GM12892 (cell line): ENCODE measurements at regions not wholly inside any gene's neighbourhood (a gene's known extent, or its start where the extent isn't known, plus 50 kb on each side); places are given as distances from the start of the nearest gene placed in this dataset.

Experiments
- DNase-seq: peaks from one replicate; pipeline ENCODE4 v3.0.0; 2011; ENCODE audit not compliant: insufficient read length
- FAIRE-seq: peaks from 2 replicates; lab custom pipeline; 2011; peaks lifted over from hg19 to GRCh38; lab: Jason Lieb, UNC
- POLR2A ChIP-seq: IDR thresholded peaks from 2 replicates; pipeline ENCODE4 v1.6.1; 2011; ENCODE audit warnings: low read depth, low read length, control low read depth
- POLR2AphosphoS5 ChIP-seq: IDR thresholded peaks from 2 replicates; pipeline ENCODE4 v1.6.1; 2011; ENCODE audit warnings: low read depth, low read length, control low read depth
- TAF1 ChIP-seq: IDR thresholded peaks from 2 replicates; pipeline ENCODE4 v1.6.1; 2011; ENCODE audit warnings: low read depth, mild to moderate bottlenecking, control low read depth, low read length, borderline replicate concordance

DNA sequence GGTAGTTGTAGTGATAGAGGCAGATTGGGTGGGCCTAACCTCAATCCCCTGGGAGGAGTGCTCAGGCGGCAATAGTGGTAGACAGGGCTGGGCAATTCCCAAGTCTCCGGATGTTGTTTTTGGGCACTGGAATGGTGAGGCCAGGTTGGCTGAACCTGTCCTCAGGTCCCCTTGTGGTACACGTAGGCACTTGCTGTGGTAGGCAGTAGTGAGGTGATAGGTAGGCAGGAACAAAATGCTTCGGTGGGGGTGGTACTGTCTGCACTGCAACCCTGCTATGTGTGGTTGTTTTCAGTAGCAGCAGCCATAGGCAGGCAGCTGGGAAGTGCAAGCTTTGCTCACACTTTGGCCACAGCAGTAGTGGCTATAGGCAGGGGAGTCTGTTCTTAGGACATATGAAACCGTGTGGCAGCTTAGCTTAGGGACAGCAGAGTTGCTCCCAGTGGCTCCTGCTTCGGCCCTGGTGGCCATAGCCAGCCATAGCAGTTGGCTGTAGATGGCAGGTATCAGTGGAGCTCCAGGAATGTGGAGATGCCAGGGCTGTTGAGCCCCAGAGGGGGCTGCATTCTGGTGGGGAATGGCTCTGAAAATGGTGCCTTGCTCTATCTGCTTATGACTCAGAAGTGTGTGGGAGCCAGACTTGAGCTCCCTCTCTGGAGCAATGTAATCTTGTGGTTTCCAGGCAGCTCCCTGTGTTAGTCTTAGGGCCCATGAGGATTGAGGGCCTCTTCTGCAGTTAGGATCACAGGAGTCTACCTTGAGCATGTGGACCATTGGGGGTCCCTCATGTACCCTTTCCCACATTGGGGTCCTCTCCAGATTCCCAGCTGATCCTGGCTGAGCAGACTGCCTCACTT lies 241.8 kb upstream of the BMP2 start:
- no peak for DNase-seq
- FAIRE-seq: no peak
- TF ChIP-seq POLR2AphosphoS5 (no peak), TAF1 (no peak), POLR2A (no peak)

DNA sequence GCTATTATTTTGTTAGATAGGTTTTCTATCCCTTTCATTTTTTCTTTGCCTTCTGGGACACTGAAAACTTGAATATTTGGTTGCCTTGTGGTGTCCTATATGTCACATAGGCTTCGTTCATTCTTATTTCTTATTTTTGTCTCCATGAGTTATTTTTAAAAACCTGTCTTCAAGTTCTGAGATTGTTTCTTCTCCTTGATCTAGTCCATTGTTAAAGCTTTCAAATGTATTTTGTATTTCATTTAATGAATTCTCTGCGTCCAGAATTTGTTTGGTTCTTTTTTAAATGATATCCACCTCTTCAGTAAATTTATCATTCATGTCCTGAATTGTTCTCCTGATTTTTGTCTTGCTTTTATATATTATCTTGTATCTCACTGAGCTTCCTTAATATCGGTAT lies 243.2 kb upstream of the BMP2 start:
- no peak for FAIRE-seq
- no peak for DNase-seq
- TF ChIP-seq POLR2A: no peak
- TF ChIP-seq TAF1: no peak
- no peak for TF ChIP-seq POLR2AphosphoS5

DNA sequence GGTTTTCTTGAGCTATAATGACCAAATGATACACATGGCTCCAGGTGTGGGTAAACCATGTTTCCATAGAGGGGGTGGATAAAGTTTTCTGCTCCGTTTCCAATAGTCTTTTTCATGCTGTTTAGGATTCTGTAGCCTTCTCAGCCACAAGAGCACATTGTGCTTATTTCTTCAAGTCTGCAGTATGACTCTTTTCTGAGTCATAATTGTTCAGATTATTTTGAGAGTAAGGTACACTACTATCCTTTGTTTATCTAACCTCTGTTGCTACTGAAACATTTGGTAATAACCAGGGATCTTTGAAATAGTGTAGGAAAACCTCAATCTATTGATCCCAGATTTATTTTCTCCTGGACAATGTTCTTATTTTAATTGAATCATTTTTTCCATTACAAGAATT lies 247.9 kb upstream of the BMP2 start:
- DNase-seq: no peak
- no peak for FAIRE-seq

DNA sequence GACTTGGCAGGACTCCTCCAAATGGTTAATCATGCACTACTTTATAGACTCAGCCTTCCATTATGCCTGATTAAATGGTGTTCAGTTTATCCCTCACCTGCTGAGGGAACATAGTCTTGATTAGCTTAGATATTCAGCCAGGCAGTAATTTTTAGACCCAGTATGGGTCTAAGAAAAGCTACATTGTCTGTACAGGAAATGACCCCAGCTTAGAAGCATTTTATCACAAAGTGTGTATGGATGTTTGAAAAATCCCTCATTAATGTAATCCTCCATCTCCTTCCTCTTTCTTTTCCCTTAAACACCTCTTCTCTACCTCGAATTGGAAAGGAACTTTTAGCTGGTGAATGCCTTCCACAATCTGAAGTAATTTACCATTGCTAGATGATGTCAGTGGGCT lies 252.2 kb upstream of the BMP2 start:
- no peak for TF ChIP-seq POLR2A
- TF ChIP-seq POLR2AphosphoS5: no peak
- TF ChIP-seq TAF1: no peak
- no peak for FAIRE-seq
- DNase-seq: no peak

More for the DNA sequence above, 247.9 kb upstream of the BMP2 start:
- TF ChIP-seq POLR2A (no peak), POLR2AphosphoS5 (no peak), TAF1 (no peak)

DNA sequence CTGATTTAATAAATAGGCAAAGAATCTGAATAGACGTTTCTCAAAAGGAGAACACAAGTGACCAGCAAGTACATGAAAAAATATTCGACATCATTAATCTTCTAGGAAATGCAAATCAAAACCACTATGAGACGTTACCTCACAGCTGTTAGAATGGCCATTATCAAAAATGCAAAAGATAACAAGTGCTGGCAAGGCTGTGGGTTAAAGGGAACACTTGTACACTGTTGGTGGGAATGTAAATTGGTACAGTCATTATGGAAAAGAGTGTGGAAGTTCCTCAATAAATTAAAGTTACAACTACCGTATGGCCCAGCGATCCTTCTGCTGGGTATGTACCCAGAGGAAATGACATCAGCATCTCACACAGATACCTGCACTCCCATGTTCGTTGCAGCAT lies 253.9 kb upstream of the BMP2 start:
- no peak for TF ChIP-seq POLR2A
- TF ChIP-seq POLR2AphosphoS5: no peak
- TF ChIP-seq TAF1: no peak
- FAIRE-seq: no peak
- no peak for DNase-seq

DNA sequence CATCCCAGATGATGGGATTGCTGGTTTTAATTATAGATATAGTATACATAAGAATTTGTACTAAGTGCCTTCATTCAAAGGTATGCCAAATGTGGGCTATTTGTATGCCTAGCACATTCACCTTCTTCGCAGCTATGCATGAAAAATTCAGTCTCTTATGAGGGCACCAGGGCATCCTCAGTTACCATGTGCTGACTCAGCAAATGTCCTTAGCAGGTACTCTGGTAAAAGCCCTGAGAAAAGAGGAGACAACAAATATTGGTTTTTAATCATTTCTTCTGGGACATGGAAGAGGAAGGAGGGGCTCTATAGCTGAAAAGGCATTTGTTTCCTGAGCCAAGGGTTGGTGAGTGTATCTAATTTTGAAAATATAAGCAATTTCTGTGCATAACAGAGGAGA lies 258.1 kb upstream of the BMP2 start:
- DNase-seq (no peak), FAIRE-seq (no peak)
- TF ChIP-seq POLR2A: no peak

DNA sequence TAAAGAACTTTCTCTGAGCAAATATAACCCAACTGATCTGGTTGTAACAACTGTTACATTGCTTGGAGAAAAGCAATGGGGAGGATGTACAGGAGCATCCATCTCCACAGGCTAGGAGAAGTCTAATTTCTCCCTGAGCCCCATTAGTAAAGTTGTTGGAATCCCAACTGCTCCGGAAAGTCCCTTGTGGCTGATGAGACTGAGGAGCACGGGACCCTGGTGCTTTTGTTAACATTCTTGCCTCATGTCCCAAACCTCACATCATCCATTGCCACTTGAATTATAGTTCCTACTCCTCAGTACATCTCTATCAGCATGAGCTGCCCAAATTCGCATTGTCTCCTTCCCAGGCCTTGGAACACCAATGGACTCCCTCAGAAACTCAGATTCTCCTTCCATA lies 260.6 kb upstream of the BMP2 start:
- TF ChIP-seq TAF1 (no peak), POLR2A (no peak), POLR2AphosphoS5 (no peak)
- no peak for FAIRE-seq
- DNase-seq: no peak

DNA sequence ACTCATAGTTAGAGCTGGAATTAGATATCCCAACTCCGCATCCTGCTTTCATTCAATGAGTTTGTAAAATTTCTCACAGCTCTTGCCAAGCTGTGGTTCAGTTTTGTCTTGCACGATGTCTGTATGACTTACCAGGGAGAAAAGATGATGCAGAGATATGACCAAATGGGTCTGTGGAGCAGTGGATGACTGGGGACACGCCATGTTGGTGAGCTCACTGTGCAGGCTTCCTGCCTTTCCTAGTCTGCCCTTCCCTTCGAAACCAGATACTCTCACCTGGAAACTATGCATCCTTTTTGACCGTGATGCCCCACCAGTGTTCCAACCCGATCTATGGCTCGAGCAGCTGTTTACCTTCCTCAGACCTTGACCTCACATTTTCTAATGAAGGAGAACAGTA lies 262.7 kb upstream of the BMP2 start:
- FAIRE-seq (no peak), DNase-seq (no peak)
- TF ChIP-seq POLR2A (no peak), TAF1 (no peak), POLR2AphosphoS5 (no peak)

DNA sequence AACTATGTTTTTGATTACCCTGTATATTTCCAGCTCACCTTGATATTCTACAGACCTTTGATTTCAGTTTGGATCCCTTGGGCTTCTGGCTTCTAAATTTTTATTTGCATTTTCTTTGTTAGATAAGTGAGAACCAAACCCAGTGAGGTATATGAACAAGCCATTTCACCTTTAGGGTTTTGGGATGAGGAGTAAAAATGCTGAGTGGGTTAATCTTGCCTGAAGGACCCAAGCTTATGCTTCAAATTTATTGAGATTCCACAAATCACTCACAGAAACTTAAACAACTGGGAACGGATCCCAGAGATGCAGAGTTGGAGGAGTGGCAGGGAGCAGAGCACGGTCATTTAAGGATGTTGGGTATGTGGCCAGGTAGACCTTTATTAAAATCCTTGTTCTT lies 263.3 kb upstream of the BMP2 start:
- FAIRE-seq (no peak), DNase-seq (no peak)
- TF ChIP-seq TAF1 (no peak), POLR2A (no peak)

DNA sequence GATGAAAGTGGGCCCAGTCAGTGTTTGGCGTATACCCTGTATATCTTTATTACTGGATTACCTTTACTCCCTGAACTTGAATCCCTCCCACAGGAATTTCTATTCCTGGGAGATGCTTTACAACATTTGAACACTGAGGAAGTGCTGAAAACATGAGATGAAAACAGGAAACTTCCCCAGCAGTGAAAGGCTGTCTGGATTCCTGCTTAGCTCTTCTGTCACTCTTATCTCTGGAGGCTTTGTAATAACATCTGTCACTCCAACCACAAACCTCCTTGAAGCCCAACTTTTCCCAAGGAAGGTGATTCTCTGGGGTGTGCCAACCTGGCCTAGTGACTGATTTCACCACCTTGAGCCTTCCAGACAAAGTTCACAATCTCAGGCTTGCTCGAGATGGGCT lies 264.5 kb upstream of the BMP2 start:
- FAIRE-seq (no peak), DNase-seq (no peak)
- TF ChIP-seq TAF1 (no peak), POLR2A (no peak), POLR2AphosphoS5 (no peak)

DNA sequence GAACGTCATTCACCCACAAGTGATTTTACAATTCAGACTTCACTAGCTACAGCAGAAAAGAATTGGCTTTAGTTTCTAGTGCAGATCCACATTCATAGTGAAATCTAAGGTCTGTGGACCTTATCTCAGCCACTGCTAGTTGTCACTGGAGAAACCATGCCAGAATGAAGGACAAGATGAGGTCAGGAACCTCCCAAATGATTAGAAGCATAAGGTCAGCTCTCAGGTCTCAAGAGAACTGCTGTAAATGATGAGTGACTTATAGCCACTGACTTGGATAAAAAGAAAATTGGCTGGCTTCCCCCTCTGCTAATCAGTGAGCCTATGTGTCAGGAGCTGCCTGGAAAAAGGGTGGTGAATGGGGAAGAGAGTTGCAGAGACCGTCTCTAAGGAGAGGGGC lies 265.3 kb upstream of the BMP2 start:
- TF ChIP-seq POLR2A (no peak), POLR2AphosphoS5 (no peak), TAF1 (no peak)
- DNase-seq (no peak), FAIRE-seq (no peak)

DNA sequence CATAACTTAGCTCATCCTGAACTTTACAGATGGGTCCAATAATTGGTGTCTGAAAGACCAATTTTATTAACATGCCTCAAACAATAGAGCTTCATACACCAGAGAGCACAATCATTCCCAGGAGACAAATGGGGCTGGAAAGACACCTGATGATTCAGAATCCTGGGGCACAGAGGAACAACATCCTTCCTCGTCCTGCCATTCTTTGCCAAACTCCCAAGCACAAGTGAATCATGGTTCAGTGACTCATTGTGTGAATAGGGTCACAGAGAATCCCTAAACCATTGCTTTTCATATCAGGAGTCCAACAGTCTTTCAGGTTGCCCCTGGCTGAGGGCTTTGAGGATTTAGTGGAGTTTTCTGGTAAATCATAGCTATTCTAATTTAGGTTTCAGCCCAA lies 266.4 kb upstream of the BMP2 start:
- FAIRE-seq: no peak
- DNase-seq: no peak

More for the DNA sequence above, 266.4 kb upstream of the BMP2 start:
- no peak for TF ChIP-seq POLR2A
- TF ChIP-seq POLR2AphosphoS5: no peak
- no peak for TF ChIP-seq TAF1
